Head of caudate nucleus (tissue), 42 donors: ENCODE measurements at regions not wholly inside any gene's neighbourhood (a gene's known extent, or its start where the extent isn't known, plus 50 kb on each side); places are given as distances from the start of the nearest gene placed in this dataset.

ENCODE experiments used
- DNase-seq, 42 donors: peaks; one replicate each; pipeline versions ENCODE4 v3.0.0 to v3.0.0-alpha.2; 2020 to 2021; ENCODE audit warnings: mixed read lengths in 7 of 42
- intact Hi-C: fragments of 100-400 bp; cut with DNase I; formaldehyde crosslinking; loops from one replicate; pipeline ENCODE4 v1.15.0; 2022

GRCh38 chr10:83607959-83608745 lies 531.2 kb upstream of the GHITM start:
- intact Hi-C loops: no loop called here
- DNase-seq: no peak

- no peak for DNase-seq
- intact Hi-C loops: no loop called here
These were observed 527.3 kb upstream of the GHITM start for GRCh38 chr10:83612050-83612449.

GRCh38 chr10:83612746-83613145 lies 526.6 kb upstream of the GHITM start:
- intact Hi-C loops: no loop called here
- no peak for DNase-seq

DNA sequence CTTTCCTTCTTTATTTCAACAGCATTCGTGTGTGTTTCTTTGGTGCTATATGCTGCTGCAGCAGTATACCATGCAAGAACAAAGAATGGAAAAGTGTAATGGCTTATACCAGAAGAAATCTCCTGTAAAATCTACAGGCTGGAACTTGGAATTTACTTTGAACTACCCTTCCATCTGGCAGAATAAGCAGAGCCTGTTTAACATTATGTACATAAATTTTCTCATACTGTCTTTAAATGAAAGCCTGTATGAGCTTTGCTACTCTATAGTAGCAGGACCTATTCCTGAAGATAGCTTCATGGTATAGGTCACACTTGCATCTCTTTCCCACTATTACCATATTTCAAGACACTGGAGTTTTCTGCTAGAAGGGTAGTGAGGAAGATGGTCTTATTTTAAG lies 522.1 kb upstream of the GHITM start:
- intact Hi-C loops: no loop called here
- no peak for DNase-seq

DNA sequence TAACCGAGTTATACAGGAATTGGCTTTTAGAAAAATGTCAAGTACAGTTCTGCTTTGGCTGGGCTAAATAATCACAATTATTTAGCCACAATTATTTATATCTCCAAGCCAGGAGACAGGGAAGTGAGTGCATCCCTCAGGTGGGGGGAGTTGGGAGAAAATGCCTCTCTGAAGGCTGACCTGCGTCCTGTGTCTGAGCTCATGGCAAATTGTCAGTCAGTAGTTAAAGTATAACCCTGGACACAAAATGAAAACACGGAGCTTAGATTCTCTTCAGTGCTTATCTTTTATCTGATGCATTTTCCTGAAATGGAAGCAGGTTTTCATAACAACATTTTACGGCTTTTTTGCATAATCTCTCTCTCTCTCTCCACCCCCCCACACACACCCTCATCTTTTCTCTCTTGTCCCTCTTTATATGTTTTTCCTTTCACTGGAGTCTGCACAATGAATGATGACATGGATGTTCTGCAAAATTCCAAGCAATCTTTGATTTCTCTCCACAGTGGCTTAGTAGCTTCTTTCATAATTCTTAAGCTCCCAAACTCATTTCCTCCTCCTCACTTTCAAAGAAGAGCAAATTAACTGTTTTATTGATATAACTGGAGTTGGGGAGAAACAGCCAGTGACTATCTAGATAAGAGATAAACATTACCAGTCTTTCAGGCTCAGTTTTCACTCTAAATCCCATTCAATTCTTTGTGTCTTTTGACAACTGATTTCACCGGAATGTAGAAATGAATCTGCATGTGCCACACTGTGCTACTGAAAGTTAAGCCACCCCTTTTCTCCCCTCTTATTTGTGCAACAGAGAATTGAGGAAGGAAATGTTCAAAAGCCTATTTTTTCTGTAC lies 521.4 kb upstream of the GHITM start:
- intact Hi-C loops: no loop called here

GRCh38 chr10:83625831-83626360 lies 513.4 kb upstream of the GHITM start:
- no peak for DNase-seq
- intact Hi-C loops: no loop called here

More for the DNA sequence above, 521.4 kb upstream of the GHITM start:
- no peak for DNase-seq

- intact Hi-C loops: no loop called here
- no peak for DNase-seq
These were observed 506.6 kb upstream of the GHITM start for GRCh38 chr10:83632701-83633100.

DNA sequence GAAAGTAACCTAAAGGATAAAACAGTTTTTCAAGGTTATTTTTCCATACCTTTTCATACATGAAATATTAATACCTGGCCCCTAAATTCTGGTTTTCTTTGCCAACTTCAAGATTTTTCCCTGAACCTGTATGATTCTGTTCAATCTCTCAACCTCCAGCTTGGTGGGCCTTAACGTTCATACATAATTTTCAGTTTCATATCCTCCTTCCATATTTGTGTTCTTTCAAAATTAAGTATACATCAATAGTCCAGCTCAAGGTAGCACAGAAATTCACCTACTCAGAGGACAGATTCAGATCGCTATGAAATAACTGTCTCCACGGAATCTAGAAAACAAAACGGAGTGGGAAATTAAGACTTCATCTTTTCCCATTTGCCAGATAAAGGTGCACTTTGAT lies 505.8 kb upstream of the GHITM start:
- DNase-seq: no peak
- intact Hi-C loops: no loop called here

GRCh38 chr10:83636826-83637225 lies 502.5 kb upstream of the GHITM start:
- intact Hi-C loops: no loop called here
- DNase-seq: no peak

DNA sequence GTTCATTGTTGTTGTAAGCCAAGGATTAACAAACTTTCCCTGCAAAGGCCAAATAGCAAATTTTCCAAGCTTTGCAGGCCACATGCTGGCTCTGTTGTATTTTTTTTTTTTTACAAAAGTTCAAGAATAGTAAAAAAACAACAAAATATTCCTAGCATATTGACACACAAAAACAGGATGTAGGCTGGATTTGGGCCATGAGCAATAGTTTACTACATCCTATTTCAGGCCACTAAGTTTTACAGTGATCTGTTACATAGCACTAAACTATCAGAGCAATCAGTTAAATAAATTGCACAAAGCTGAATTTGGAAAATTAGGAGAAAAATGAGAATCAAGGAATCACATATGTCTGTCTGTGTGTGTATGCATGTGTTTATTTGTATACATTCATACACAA lies 491.8 kb upstream of the GHITM start:
- no peak for DNase-seq
- intact Hi-C loops: no loop called here

DNA sequence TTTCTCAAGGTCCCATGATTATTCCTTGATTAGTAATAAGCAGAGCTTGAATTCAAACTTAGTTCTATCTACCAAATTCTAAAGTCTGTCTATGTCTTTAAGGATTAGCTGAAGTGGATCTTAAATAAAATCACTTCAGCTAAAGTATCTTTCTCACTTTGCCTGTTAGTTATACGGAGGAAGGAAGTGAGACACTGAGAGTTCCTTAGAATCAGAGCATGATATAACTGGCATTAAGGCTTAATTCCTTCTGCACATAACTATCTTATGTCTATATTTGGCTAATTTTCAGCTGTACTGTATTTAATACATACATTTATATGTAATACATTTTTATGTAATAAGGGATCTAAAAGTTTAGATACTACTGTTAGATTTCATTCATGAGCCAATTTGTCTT lies 491.1 kb upstream of the GHITM start:
- no peak for DNase-seq
- intact Hi-C loops: no loop called here

- DNase-seq: no peak
- intact Hi-C loops: no loop called here
These were observed 489.8 kb upstream of the GHITM start for GRCh38 chr10:83649471-83649870.

DNA sequence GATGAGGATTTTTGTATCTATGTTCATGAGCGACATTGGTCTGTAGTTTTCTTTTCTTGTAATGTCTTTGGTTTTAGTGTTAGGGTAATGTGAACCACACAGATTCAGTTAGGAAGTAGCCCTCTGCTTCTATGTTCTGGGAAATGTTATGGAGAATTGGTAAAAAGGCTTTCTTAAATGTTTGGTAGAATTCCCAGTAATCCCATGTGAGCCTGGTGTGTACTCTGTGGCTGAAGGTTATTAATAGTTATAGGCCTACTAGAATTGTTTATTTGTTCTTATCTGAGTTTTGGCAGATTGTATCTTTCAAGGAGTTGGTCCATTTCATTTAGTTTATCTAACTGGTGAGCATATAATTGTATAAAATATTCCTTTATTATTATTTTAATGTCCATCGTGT lies 484.6 kb upstream of the GHITM start:
- intact Hi-C loops: no loop called here
- DNase-seq: no peak

GRCh38 chr10:83656924-83657323 lies 482.4 kb upstream of the GHITM start:
- intact Hi-C loops: no loop called here
- no peak for DNase-seq

- intact Hi-C loops: no loop called here
- no peak for DNase-seq
These were observed 481.8 kb upstream of the GHITM start for GRCh38 chr10:83657487-83657886.

DNA sequence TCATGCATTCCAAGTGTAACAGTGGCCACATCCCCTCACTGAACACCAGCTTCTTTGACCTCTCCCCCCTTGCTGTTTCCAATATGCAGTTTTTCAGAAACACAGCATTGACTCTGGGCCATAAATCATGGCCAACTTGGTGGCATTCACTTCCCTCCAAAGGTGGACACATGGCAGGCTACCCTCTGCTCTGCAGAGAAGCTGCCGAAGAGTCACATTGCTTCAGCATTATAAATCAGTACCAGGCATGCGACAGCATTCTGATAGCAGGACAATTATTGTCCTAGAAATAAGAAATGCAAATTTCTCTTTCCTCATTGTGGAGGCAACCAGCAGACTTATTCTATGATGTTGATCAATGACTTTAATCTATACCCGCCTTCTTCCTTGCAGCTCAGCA lies 475.4 kb upstream of the GHITM start:
- DNase-seq: no peak
- intact Hi-C loops: no loop called here

DNA sequence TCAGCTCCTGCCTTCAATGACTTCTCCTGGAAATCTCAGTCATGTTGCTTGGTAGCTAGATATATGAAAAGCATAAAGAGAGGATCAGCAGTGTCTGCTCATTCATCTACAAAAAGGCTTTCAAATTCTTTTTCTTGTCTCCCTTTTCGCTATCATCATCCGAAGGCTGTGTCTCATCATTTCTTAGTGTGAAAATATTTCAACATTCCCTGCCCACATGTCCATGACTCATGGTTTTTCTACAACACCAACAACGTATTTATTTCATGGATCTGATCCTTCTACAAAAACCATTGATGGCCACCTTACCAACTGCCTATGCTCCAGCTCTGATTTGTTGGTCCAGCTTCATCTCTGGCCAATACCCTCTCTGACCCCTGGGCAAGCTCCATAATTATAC lies 472.5 kb upstream of the GHITM start:
- DNase-seq: no peak

DNA sequence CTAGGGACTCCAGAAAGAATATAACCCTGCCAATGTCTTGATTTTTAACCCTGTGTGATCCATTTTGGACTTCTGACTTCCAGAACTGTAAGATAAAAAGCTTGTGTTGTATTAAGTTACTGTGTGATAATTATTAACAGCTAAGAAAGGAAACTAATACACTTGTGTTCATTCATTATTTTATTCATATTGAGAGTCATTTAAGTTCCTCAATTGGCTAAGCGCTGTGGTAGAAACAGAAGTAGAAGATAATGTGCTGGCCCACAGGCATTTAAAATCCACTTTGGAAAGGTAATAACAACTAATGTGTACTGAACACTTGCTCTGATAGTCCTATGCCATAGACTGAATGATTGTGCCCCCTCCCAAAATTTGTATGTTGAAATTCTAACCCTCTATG lies 471.7 kb upstream of the GHITM start:
- intact Hi-C loops: no loop called here
- DNase-seq: no peak

More for the DNA sequence above, 472.5 kb upstream of the GHITM start:
- intact Hi-C loops: no loop called here

DNA sequence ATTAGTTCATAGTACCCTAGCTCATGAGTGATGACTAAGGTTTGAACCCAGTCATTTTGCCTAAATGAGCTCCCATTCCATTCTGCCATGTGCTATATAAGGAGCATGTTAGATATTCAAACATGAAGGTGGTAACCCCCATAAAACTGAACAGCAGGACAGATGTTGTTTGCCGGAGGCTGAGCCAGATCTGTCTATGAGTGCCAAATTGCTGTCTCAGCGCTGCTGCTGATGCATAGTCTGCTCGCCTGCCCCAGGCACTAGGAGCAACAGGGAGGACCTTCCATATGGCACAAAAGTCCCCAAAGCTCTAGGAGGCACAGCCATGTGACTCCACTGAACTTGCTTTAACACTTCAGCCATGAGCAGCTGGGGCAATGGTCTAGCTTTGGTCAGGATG lies 466.0 kb upstream of the GHITM start:
- no peak for DNase-seq
- intact Hi-C loops: no loop called here

DNA sequence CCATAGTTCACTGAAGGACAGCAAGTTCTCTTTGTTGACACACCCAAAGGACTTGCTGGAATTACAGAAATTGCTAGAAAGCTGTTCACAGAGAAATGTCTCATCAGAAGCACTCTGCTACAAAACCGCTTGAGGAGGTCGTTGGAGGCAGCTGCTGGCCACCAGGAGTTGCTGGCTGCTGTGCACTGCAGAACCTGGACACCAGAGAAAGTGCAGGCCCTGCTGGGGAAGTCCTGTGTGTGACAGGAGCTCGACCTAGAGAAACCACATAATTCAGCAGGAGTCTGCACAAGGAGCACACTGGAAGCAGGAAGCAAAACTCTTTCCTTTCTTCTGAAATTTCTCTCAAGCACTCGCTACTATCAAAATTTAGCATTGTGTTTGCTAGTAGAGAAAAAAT lies 461.5 kb upstream of the GHITM start:
- intact Hi-C loops: no loop called here
- DNase-seq: no peak
